Natural killer cell (primary cell): ENCODE measurements at regions not wholly inside any gene's neighbourhood (a gene's known extent, or its start where the extent isn't known, plus 50 kb on each side); places are given as distances from the start of the nearest gene placed in this dataset.

Source experiments
- ATAC-seq, 3 donors: fragments of 150-1000 bp in 2 of 3; fragments of 200-7000 bp in 1 of 3; cut with Tn5 transposase; 1 replicate in 1 of 3; 2 replicates in 2 of 3; pipeline ENCODE4 v1.10.0; 2021; ENCODE audit warnings: mild to moderate bottlenecking in 2 of 3, moderate library complexity in 2 of 3
- DNase-seq, 2 donors: peaks; one replicate each; pipeline versions ENCODE4 v3.0.0 to v3.0.0-alpha.2; 2013 to 2021; ENCODE audit warnings: mixed read lengths in 1 of 2
- H3K27ac ChIP-seq: one replicate; pipeline ENCODE4 v1.5.1; 2013; ENCODE audit warnings: mild to moderate bottlenecking, low read length
- H3K27me3 ChIP-seq: one replicate; pipeline ENCODE4 v1.6.1; 2013; ENCODE audit warnings: low read length; ENCODE audit not compliant: control insufficient read depth, insufficient read depth
- H3K36me3 ChIP-seq: one replicate; pipeline ENCODE4 v1.6.1; 2013; ENCODE audit warnings: low read length; ENCODE audit not compliant: control insufficient read depth, insufficient read depth
- H3K4me1 ChIP-seq: one replicate; pipeline ENCODE4 v1.6.1; 2013; ENCODE audit warnings: low read length; ENCODE audit not compliant: control insufficient read depth, insufficient read depth
- H3K4me3 ChIP-seq: one replicate; pipeline ENCODE4 v1.5.1; 2013; ENCODE audit warnings: low read length
- H3K9me3 ChIP-seq: one replicate; pipeline ENCODE4 v1.6.1; 2013; ENCODE audit warnings: low read length; ENCODE audit not compliant: control insufficient read depth, insufficient read depth
- H3K27ac Mint-ChIP-seq, 2 donors: one replicate each; pipeline ENCODE4 v1.8.0; 2022; ENCODE audit warnings: mild to moderate bottlenecking in 2 of 2, mixed read lengths in 2 of 2, moderate library complexity in 1 of 2
- H3K27me3 Mint-ChIP-seq, 2 donors: one replicate each; pipeline ENCODE4 v1.8.0; 2022; ENCODE audit warnings: low read depth in 2 of 2, mixed read lengths in 2 of 2
- H3K36me3 Mint-ChIP-seq: one replicate; pipeline ENCODE4 v1.8.0; 2022; ENCODE audit warnings: mixed read lengths
- H3K4me1 Mint-ChIP-seq, 2 donors: one replicate each; pipeline ENCODE4 v1.8.0; 2022; ENCODE audit warnings: mixed read lengths in 2 of 2
- H3K4me3 Mint-ChIP-seq: one replicate; pipeline ENCODE4 v1.8.0; 2022; ENCODE audit warnings: mild to moderate bottlenecking, moderate library complexity, mixed read lengths
- H3K9me3 Mint-ChIP-seq, 2 donors: one replicate each; pipeline ENCODE4 v1.8.0; 2022; ENCODE audit warnings: mixed read lengths in 2 of 2
- WGBS: methylation state at CpG from one replicate; pipeline ENCODE4 v1.1.7; 2013; ENCODE audit warnings: missing lambda C conversion rate; ENCODE audit not compliant: insufficient coverage; 5-methylcytosine and 5-hydroxymethylcytosine counted together
- intact Hi-C: fragments of 100-400 bp; cut with micrococcal nuclease; formaldehyde crosslinking; loops from one replicate; pipeline ENCODE4 v1.14.2; 2022
- TF ChIP-seq, protein P1 (sequence below): fragments of 200-600 bp; IDR thresholded peaks from one replicate; pipeline ENCODE4 v1.8.0; 2022; ENCODE audit warnings: antibody characterized with exemption

DNA sequence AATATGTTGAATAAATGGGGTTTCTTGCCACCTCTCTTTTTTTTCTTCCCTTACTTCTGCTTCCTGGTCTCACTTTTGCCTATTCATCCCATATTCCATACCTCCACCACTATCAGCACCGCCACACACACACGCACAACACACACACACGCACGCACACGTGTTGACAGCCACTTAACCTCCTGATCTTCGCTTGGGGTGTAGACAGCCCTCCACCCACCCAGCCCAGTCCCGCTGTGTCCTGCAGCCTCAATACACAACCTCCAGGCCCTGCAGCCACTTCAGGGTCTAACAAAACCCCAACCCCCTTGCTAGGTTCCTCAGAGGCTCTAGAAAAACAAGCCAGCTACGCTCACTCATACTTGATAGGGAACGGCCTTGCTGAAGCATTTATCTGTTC, 72.3 kb downstream of the LINC00237 start:
- ATAC-seq (no peak), DNase-seq (no peak)
- intact Hi-C loops, result no loop called here
- no peaks in the 10 kb centered on the region for H3K36me3 ChIP-seq
- TF ChIP-seq, protein P1, sequence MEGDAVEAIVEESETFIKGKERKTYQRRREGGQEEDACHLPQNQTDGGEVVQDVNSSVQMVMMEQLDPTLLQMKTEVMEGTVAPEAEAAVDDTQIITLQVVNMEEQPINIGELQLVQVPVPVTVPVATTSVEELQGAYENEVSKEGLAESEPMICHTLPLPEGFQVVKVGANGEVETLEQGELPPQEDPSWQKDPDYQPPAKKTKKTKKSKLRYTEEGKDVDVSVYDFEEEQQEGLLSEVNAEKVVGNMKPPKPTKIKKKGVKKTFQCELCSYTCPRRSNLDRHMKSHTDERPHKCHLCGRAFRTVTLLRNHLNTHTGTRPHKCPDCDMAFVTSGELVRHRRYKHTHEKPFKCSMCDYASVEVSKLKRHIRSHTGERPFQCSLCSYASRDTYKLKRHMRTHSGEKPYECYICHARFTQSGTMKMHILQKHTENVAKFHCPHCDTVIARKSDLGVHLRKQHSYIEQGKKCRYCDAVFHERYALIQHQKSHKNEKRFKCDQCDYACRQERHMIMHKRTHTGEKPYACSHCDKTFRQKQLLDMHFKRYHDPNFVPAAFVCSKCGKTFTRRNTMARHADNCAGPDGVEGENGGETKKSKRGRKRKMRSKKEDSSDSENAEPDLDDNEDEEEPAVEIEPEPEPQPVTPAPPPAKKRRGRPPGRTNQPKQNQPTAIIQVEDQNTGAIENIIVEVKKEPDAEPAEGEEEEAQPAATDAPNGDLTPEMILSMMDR, result no peak
- no peaks in the 10 kb centered on the region for H3K9me3 ChIP-seq
- no peak overlapping the region for H3K4me3 Mint-ChIP-seq
- H3K27me3 Mint-ChIP-seq, result peaks cover 23 to 27% of the 10 kb centered on the region in 2 donors
- no peaks in the 10 kb centered on the region for H3K9me3 Mint-ChIP-seq
- H3K27me3 ChIP-seq, result no peaks in the 10 kb centered on the region
- no peaks in the 10 kb centered on the region for H3K4me1 Mint-ChIP-seq
- no peak overlapping the region for H3K27ac ChIP-seq
- no peak overlapping the region for H3K4me3 ChIP-seq
- H3K27ac Mint-ChIP-seq, result no peak overlapping the region
- 87% methylated on average over 9 of the region's 9 CpGs for WGBS
- no peaks in the 10 kb centered on the region for H3K4me1 ChIP-seq
- H3K36me3 Mint-ChIP-seq, result no peaks in the 10 kb centered on the region

DNA sequence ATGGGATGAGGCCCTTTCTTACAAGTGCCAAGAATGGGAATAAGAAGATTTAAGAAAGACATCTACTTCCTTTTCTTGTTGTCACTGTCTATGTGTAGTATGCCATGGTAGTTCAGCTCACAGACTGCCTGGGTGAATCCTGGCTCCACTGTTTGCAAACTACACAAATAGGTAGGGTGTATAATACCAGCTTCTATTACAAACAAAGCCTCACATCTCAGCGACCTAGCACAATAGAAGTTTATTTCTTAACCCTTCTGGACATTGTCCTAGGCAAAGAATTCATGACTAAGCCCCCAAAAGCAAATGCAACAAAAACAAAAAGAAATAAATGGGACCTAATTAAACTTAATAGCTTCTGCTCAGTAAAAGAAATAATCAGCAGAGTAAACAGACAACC, 74.5 kb downstream of the LINC00237 start:
- Histone ChIP-seq H3K27ac (no peak overlapping the region), H3K9me3 (no peaks in the 10 kb centered on the region), H3K36me3 (no peaks in the 10 kb centered on the region), H3K4me3 (no peak overlapping the region), H3K27me3 (no peaks in the 10 kb centered on the region), H3K4me1 (no peaks in the 10 kb centered on the region)
- H3K4me1 Mint-ChIP-seq, result no peaks in the 10 kb centered on the region
- ATAC-seq, result no peak
- intact Hi-C loops, result no loop called here
- H3K27me3 Mint-ChIP-seq, result peaks cover 20 to 27% of the 10 kb centered on the region in 2 donors
- 29% methylated on average over 1 of the region's 1 CpG for WGBS
- no peaks in the 10 kb centered on the region for H3K9me3 Mint-ChIP-seq
- no peaks in the 10 kb centered on the region for H3K36me3 Mint-ChIP-seq
- H3K27ac Mint-ChIP-seq, result no peak overlapping the region
- H3K4me3 Mint-ChIP-seq, result no peak overlapping the region
- TF ChIP-seq, protein P1, result no peak
- no peak for DNase-seq

DNA sequence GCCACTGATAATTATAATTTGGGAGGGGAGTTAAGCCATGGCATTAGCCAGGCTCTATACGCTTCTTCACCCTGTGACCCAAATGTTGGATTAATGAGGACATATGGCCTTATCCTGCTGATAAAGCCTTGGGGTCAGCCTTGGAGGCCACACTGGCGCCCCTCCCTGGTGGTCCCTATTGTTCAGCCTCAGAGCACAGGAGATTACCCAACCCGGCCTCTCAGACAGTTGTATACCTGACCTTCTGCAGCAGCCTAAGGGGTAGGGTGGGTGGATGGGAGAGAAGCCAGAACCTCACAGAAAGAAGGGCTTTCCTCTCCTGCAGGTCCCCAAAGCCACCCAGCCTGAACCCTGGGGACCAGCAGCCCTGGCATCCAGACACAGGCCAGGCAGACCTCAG, 76.8 kb downstream of the LINC00237 start:
- DNase-seq, result no peak
- WGBS, result 93% methylated on average over 3 of the region's 3 CpGs
- intact Hi-C loops, result no loop called here

DNA sequence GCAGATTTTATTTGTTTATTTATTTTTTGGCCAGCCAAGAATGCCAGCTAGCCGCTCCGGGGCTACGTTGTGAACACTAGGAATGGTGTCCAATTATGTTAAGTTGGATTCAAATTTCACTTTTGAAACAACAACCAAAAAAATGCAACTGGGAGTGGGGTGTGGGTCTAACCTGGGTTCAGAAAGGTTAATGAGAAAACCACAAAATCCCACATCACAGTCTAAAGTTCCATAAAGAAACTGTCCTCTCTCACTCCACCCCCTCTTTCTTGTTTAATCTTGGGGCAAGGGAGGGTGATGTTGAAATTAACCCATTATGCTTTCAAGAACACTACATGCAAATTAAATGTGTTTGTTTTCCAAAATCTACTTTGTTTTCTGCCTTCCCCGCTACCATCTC, 77.2 kb downstream of the LINC00237 start:
- no peaks in the 10 kb centered on the region for H3K9me3 Mint-ChIP-seq
- TF ChIP-seq, protein P1, result no peak
- WGBS, result 95% methylated on average over 3 of the region's 4 CpGs
- H3K36me3 Mint-ChIP-seq, result no peaks in the 10 kb centered on the region
- Histone ChIP-seq H3K27me3 (no peaks in the 10 kb centered on the region), H3K27ac (no peak overlapping the region), H3K9me3 (no peaks in the 10 kb centered on the region), H3K4me3 (no peak overlapping the region), H3K4me1 (no peaks in the 10 kb centered on the region), H3K36me3 (no peaks in the 10 kb centered on the region)
- H3K27me3 Mint-ChIP-seq, result peaks cover 17 to 27% of the 10 kb centered on the region in 2 donors
- no peak for ATAC-seq
- no peak overlapping the region for H3K4me3 Mint-ChIP-seq
- no peak overlapping the region for H3K27ac Mint-ChIP-seq
- DNase-seq, result no peak
- H3K4me1 Mint-ChIP-seq, result no peaks in the 10 kb centered on the region
- intact Hi-C loops, result no loop called here

More for the DNA sequence above, 76.8 kb downstream of the LINC00237 start:
- no peak overlapping the region for H3K27ac ChIP-seq
- TF ChIP-seq, protein P1, result no peak
- H3K9me3 ChIP-seq, result no peaks in the 10 kb centered on the region
- H3K36me3 Mint-ChIP-seq, result no peaks in the 10 kb centered on the region
- no peak overlapping the region for H3K27ac Mint-ChIP-seq
- no peaks in the 10 kb centered on the region for H3K36me3 ChIP-seq
- peaks cover 17 to 27% of the 10 kb centered on the region in 2 donors for H3K27me3 Mint-ChIP-seq
- no peaks in the 10 kb centered on the region for H3K4me1 ChIP-seq
- H3K4me3 ChIP-seq, result no peak overlapping the region
- ATAC-seq, result no peak
- H3K9me3 Mint-ChIP-seq, result no peaks in the 10 kb centered on the region
- no peak overlapping the region for H3K4me3 Mint-ChIP-seq
- H3K27me3 ChIP-seq, result no peaks in the 10 kb centered on the region
- no peaks in the 10 kb centered on the region for H3K4me1 Mint-ChIP-seq
